Spleen (tissue), 11 donors: ENCODE measurements at regions not wholly inside any gene's neighbourhood (a gene's known extent, or its start where the extent isn't known, plus 50 kb on each side); places are given as distances from the start of the nearest gene placed in this dataset.

Source experiments
- DNase-seq: peaks from one replicate; pipeline ENCODE4 v3.0.0-alpha.2; 2020
- H3K27ac ChIP-seq, 8 donors: fragments of 200-600 bp; sonication (generic) in 7 of 8; 1 replicate in 4 of 8; 2 replicates in 4 of 8; pipeline versions ENCODE4 v1.5.0 to v1.8.0; 2016 to 2021; ENCODE audit warnings: inconsistent platforms in 4 of 8, mild to moderate bottlenecking in 4 of 8, moderate library complexity in 1 of 8
- H3K27me3 ChIP-seq, 7 donors: fragments of 200-600 bp; sonication (generic) in 6 of 7; replicated peaks in 1 of 7; 1 replicate in 4 of 7; 2 replicates in 3 of 7; pipeline versions ENCODE4 v1.5.0 to v1.8.0; 2016 to 2021; ENCODE audit warnings: inconsistent platforms in 3 of 7, mild to moderate bottlenecking in 1 of 7
- H3K36me3 ChIP-seq, 6 donors: fragments of 200-600 bp; sonication (generic) in 5 of 6; 1 replicate in 4 of 6; 2 replicates in 2 of 6; pipeline versions ENCODE4 v1.5.0 to v1.8.0; 2016 to 2021; ENCODE audit warnings: inconsistent platforms in 2 of 6
- H3K4me1 ChIP-seq, 6 donors: fragments of 200-600 bp; sonication (generic) in 5 of 6; 1 replicate in 3 of 6; 2 replicates in 3 of 6; pipeline versions ENCODE4 v1.5.0 to v1.8.0; 2016 to 2021; ENCODE audit warnings: inconsistent platforms in 3 of 6
- H3K4me3 ChIP-seq, 8 donors: fragments of 200-600 bp; sonication (generic) in 7 of 8; 1 replicate in 4 of 8; 2 replicates in 4 of 8; pipeline versions ENCODE4 v1.5.0 to v1.8.0; 2016 to 2021; ENCODE audit warnings: inconsistent platforms in 4 of 8, mild to moderate bottlenecking in 4 of 8, moderate library complexity in 2 of 8
- H3K9me3 ChIP-seq, 8 donors: fragments of 200-600 bp; sonication (generic) in 7 of 8; 1 replicate in 4 of 8; 2 replicates in 4 of 8; pipeline versions ENCODE4 v1.5.0 to v1.8.0; 2016 to 2021; ENCODE audit warnings: inconsistent platforms in 4 of 8
- POLR2A ChIP-seq, 3 donors: fragments of 450-650 bp; IDR thresholded peaks; one replicate each; pipeline ENCODE4 v1.5.1; 2017; ENCODE audit warnings: antibody characterized with exemption in 3 of 3, mild to moderate bottlenecking in 1 of 3
- POLR2AphosphoS5 ChIP-seq, 3 donors: sonication (generic); formaldehyde crosslinking; IDR thresholded peaks; one replicate each; pipeline ENCODE4 v1.5.1; 2017; ENCODE audit warnings: antibody characterized with exemption in 3 of 3
- WGBS, 5 donors: extraction: QIAGEN DNeasy Blood & Tissue Kit in 3 of 5; methylation state at CpG; one replicate each; pipeline versions ENCODE4 v1.1.5 to v1.1.7; 2013 to 2018; 5-methylcytosine and 5-hydroxymethylcytosine counted together
- intact Hi-C: fragments of 100-400 bp; cut with DNase I; formaldehyde crosslinking; loops from one replicate; pipeline ENCODE4 v1.15.0; 2023; ENCODE audit warnings: low total_unique reads
- small RNA-seq, 4 donors: library from RNA; depleted of rRNA; stranded (forward); fragments of <200 nt; gene quantifications; one replicate each; pipeline ENCODE3, GENCODE V24; 2016
- TF ChIP-seq, protein P1 (sequence below), 11 experiments: fragments of 200-600 bp in 7 of 11; fragments of 450-650 bp in 4 of 11; sonication (generic) in 4 of 11; IDR thresholded peaks in 8 of 11; conservative IDR thresholded peaks in 3 of 11; 1 replicate in 7 of 11; 2 replicates in 4 of 11; pipeline versions ENCODE4 v1.4.0 to v1.8.0; 2016 to 2021; ENCODE audit warnings: antibody characterized with exemption in 11 of 11, inconsistent platforms in 4 of 11, mild to moderate bottlenecking in 1 of 11
- donor health status: healthy with polysubstance abuse.
- donor health status: DM: no; HTN: no; CAD: no; lungs with moderate emphysema.
- donor health status: DM: no; HTN: no; CAD: no.
- donor health status: Bipolar disorder and iron deficiency.
- donor health status: healthy.
- donor health status: DM: no; HTN: no; CAD: no.
- donor health status: DM: yes; HTN: yes; CAD: no.

- TF ChIP-seq POLR2A (IDR thresholded peaks at IDR 0.05) (no peak), POLR2AphosphoS5 (IDR thresholded peaks at IDR 0.05) (no peak)
- TF ChIP-seq, protein P1, sequence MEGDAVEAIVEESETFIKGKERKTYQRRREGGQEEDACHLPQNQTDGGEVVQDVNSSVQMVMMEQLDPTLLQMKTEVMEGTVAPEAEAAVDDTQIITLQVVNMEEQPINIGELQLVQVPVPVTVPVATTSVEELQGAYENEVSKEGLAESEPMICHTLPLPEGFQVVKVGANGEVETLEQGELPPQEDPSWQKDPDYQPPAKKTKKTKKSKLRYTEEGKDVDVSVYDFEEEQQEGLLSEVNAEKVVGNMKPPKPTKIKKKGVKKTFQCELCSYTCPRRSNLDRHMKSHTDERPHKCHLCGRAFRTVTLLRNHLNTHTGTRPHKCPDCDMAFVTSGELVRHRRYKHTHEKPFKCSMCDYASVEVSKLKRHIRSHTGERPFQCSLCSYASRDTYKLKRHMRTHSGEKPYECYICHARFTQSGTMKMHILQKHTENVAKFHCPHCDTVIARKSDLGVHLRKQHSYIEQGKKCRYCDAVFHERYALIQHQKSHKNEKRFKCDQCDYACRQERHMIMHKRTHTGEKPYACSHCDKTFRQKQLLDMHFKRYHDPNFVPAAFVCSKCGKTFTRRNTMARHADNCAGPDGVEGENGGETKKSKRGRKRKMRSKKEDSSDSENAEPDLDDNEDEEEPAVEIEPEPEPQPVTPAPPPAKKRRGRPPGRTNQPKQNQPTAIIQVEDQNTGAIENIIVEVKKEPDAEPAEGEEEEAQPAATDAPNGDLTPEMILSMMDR (IDR thresholded peaks at IDR 0.05 in 8 of 11, conservative IDR thresholded peaks at IDR 0.05 in 3 of 11): no peak
- no peak for DNase-seq
- H3K36me3 ChIP-seq: no peaks in the 10 kb centered on the region
- H3K27me3 ChIP-seq: no peaks in the 10 kb centered on the region
- no peaks in the 10 kb centered on the region for H3K4me1 ChIP-seq
- no peak overlapping the region for H3K27ac ChIP-seq
- intact Hi-C loops: no loop called here
- WGBS, 5 donors: 71 to 81% (median 76%) methylated on average over 5 of the region's 5 CpGs
- H3K4me3 ChIP-seq: no peak overlapping the region
- H3K9me3 ChIP-seq: no peaks in the 10 kb centered on the region
Measured at GRCh38 chr10:29237786-29238185, 51.1 kb upstream of the LYZL1 start.

GRCh38 chr10:29238523-29239135 is 50.2 kb upstream of the LYZL1 start:
- Histone ChIP-seq H3K36me3 (no peaks in the 10 kb centered on the region), H3K9me3 (no peaks in the 10 kb centered on the region), H3K27me3 (no peaks in the 10 kb centered on the region), H3K4me3 (no peak overlapping the region), H3K4me1 (no peaks in the 10 kb centered on the region), H3K27ac (no peak overlapping the region)
- intact Hi-C loops: no loop called here
- TF ChIP-seq POLR2A (IDR thresholded peaks at IDR 0.05) (no peak), POLR2AphosphoS5 (IDR thresholded peaks at IDR 0.05) (no peak)
- no peak for DNase-seq
- 71 to 87% (median 81%) methylated on average over 3 of the region's 3 CpGs for WGBS, 5 donors

Small RNAs in the stretch of these regions (small RNA-seq; reads per million reads assigned to genes)
- gene AL355376.1 (0 reads per million in 4 donors), gene AL355376.2 (0 to 0.55 (median 0.03) reads per million in 4 donors), gene RNA5SP308 (0.14 to 0.63 (median 0.40) reads per million in 4 donors), gene RNU6-270P (0 reads per million in 4 donors)
